H1 (cell line): ENCODE measurements at regions not wholly inside any gene's neighbourhood (a gene's known extent, or its start where the extent isn't known, plus 50 kb on each side); places are given as distances from the start of the nearest gene placed in this dataset.

Source experiments
- CTBP2 ChIP-seq: IDR thresholded peaks from 2 replicates; pipeline ENCODE4 v1.7.0; 2011; ENCODE audit warnings: borderline replicate concordance, mild to moderate bottlenecking, moderate library complexity, mixed read lengths, low read length; ENCODE audit not compliant: insufficient read depth, insufficient read length
- CTCF ChIP-seq, 3 experiments: IDR thresholded peaks; 1 replicate in 2 of 3; 2 replicates in 1 of 3; pipeline versions ENCODE4 v1.5.1 to v1.6.1; 2011; ENCODE audit warnings: low read length in 3 of 3, mild to moderate bottlenecking in 3 of 3, inconsistent platforms in 2 of 3, low read depth in 1 of 3, moderate library complexity in 1 of 3; ENCODE audit not compliant: insufficient read depth in 1 of 3; ENCODE audit errors: control extremely low read depth in 1 of 3
- GABPA ChIP-seq: IDR thresholded peaks from 2 replicates; pipeline ENCODE4 v1.6.1; 2011; ENCODE audit warnings: mild to moderate bottlenecking, low read length, moderate library complexity, borderline replicate concordance; ENCODE audit not compliant: insufficient read depth
- KDM1A ChIP-seq: fragments of 200-600, 300-600 bp; sonication (generic); IDR thresholded peaks from 2 replicates; pipeline ENCODE4 v1.7.1; 2016; ENCODE audit warnings: mild to moderate bottlenecking, low read length, borderline replicate concordance
- RNF2 ChIP-seq: fragments of 200-900, 300-1000 bp; sonication (generic); IDR thresholded peaks from 2 replicates; pipeline ENCODE4 v1.7.1; 2016; ENCODE audit warnings: borderline replicate concordance, low read depth, mild to moderate bottlenecking, antibody characterized with exemption, low read length; ENCODE audit not compliant: poor library complexity, severe bottlenecking; ENCODE audit errors: missing control alignments
- SAP30 ChIP-seq: fragments of 300-600 bp; sonication (generic); IDR thresholded peaks from 2 replicates; pipeline ENCODE4 v1.7.1; 2012; ENCODE audit warnings: low read length, moderate library complexity, mild to moderate bottlenecking, inconsistent platforms; ENCODE audit not compliant: insufficient read depth, insufficient replicate concordance

GRCh38 chr3:8380904-8381704, 120.5 kb upstream of the LMCD1 start (continued):
- TF ChIP-seq CTCF (IDR thresholded peaks at IDR 0.05; ENCODE audit: control extremely low read depth in 1 of 3, insufficient read depth in 1 of 3, low read depth in 1 of 3, low read length in 3 of 3) = no peak
- no peak for TF ChIP-seq CTBP2
- no peak for TF ChIP-seq GABPA
- no peak for TF ChIP-seq SAP30
- TF ChIP-seq KDM1A = no peak
- TF ChIP-seq RNF2 = no peak
